OCI-LY7 (cell line): ENCODE measurements at regions not wholly inside any gene's neighbourhood (a gene's known extent, or its start where the extent isn't known, plus 50 kb on each side); places are given as distances from the start of the nearest gene placed in this dataset.

Source experiments
- BruUV-seq: library from RNA; stranded (reverse); fragments of 400-500 nt; replicated peaks from 2 replicates; lab custom pipeline; 2021; lab: Mats Ljungman, UMichigan
- CTCF ChIA-PET: fragments of 300-600 bp; sonication (Branson Sonifier 250); formaldehyde crosslinking; loops from one replicate; lab custom pipeline; 2022; ENCODE audit warnings: antibody characterized with exemption; ENCODE audit not compliant: unreplicated experiment; lab: Charles Lee
- POLR2A ChIA-PET: fragments of 300-600 bp; sonication (Branson Sonifier 250); formaldehyde crosslinking; loops from one replicate; lab custom pipeline; 2022; ENCODE audit warnings: antibody characterized with exemption; lab: Charles Lee
- DNase-seq: peaks from one replicate; pipeline ENCODE4 v3.0.0-alpha.2; 2015; ENCODE audit warnings: low spot score
- H2AFZ ChIP-seq: fragments of 200-600 bp; sonication (generic), shearing (Covaris generic); 2 replicates; pipeline ENCODE4 v1.6.1; 2014; ENCODE audit warnings: mild to moderate bottlenecking, antibody characterized with exemption, low read length, moderate library complexity
- H3K27ac ChIP-seq: fragments of 200-600 bp; sonication (generic); 2 replicates; pipeline ENCODE4 v1.5.1; 2014; ENCODE audit warnings: mixed run types, low read depth, mild to moderate bottlenecking, moderate library complexity, low read length, inconsistent platforms; ENCODE audit not compliant: poor library complexity, severe bottlenecking
- H3K36me3 ChIP-seq: fragments of 200-600 bp; sonication (generic); 2 replicates; pipeline ENCODE4 v1.6.1; 2014; ENCODE audit warnings: mild to moderate bottlenecking, antibody characterized with exemption, low read length, moderate library complexity, mixed read lengths; ENCODE audit not compliant: insufficient read depth
- H3K4me1 ChIP-seq: fragments of 200-600 bp; sonication (generic); 2 replicates; pipeline ENCODE4 v1.5.1; 2014; ENCODE audit warnings: mild to moderate bottlenecking, low read length; ENCODE audit not compliant: insufficient read depth, poor library complexity, severe bottlenecking
- H3K4me2 ChIP-seq: fragments of 200-600 bp; sonication (generic); 2 replicates; pipeline ENCODE4 v1.6.1; 2014; ENCODE audit warnings: mild to moderate bottlenecking, low read length
- H3K4me3 ChIP-seq: fragments of 200-600 bp; sonication (generic); 2 replicates; pipeline ENCODE4 v1.5.1; 2014; ENCODE audit warnings: mild to moderate bottlenecking, low read depth, low read length; ENCODE audit not compliant: poor library complexity, severe bottlenecking
- H3K79me2 ChIP-seq: fragments of 200-600 bp; sonication (generic); 2 replicates; pipeline ENCODE4 v1.6.1; 2016; ENCODE audit warnings: low read depth, mild to moderate bottlenecking, low read length, moderate library complexity, mixed read lengths; ENCODE audit not compliant: insufficient read depth
- H3K9me2 ChIP-seq: fragments of 200-600 bp; sonication (generic); 2 replicates; pipeline ENCODE4 v1.6.1; 2016; ENCODE audit warnings: mild to moderate bottlenecking, low read length, mixed read lengths; ENCODE audit not compliant: insufficient read depth
- H3K9me3 ChIP-seq: fragments of 200-600 bp; sonication (generic); 2 replicates; pipeline ENCODE4 v1.6.1; 2014; ENCODE audit warnings: mild to moderate bottlenecking, mixed run types, low read length, mixed read lengths
- H4K20me1 ChIP-seq: fragments of 200-600 bp; sonication (generic); 2 replicates; pipeline ENCODE4 v1.6.1; 2014; ENCODE audit warnings: mild to moderate bottlenecking, antibody characterized with exemption, low read length, moderate library complexity, mixed read lengths; ENCODE audit not compliant: insufficient read depth
- CTCF ChIP-seq: fragments of 200-600 bp; sonication (generic); conservative IDR thresholded peaks from 2 replicates; pipeline ENCODE4 v1.5.1; 2014; ENCODE audit warnings: mild to moderate bottlenecking, antibody characterized with exemption, low read length, moderate library complexity, mixed read lengths
- EZH2phosphoT487 ChIP-seq: fragments of 200-600 bp; sonication (generic); IDR thresholded peaks from 2 replicates; pipeline ENCODE4 v1.6.1; 2018; ENCODE audit warnings: low read depth, borderline replicate concordance, mild to moderate bottlenecking, mixed run types, antibody characterized with exemption, low read length, moderate library complexity, mixed read lengths
- intact Hi-C: fragments of 100-400 bp; cut with micrococcal nuclease; formaldehyde crosslinking; loops from one replicate; pipeline ENCODE4 v1.10.0; 2022; ENCODE audit not compliant: unreplicated experiment

- H3K79me2 ChIP-seq: no peaks in the 10 kb centered on the region
Measured at GRCh38 chr13:53501387-53501786, 472.8 kb downstream of the OLFM4 start.

GRCh38 chr13:53507741-53508140 is 479.1 kb downstream of the OLFM4 start:
- POLR2A ChIA-PET: no interaction called here
- no peak overlapping the region for H3K27ac ChIP-seq
- no peaks in the 10 kb centered on the region for H4K20me1 ChIP-seq
- BruUV-seq: no TSS peak
- no peak for DNase-seq
- no peaks in the 10 kb centered on the region for H3K79me2 ChIP-seq
- H3K4me2 ChIP-seq: no peak overlapping the region
- no peaks in the 10 kb centered on the region for H3K4me1 ChIP-seq
- no peaks in the 10 kb centered on the region for H3K36me3 ChIP-seq
- no peaks in the 10 kb centered on the region for H3K9me2 ChIP-seq
- H3K9me3 ChIP-seq: no peaks in the 10 kb centered on the region
- CTCF ChIA-PET: no interaction called here
- no peak overlapping the region for H2AFZ ChIP-seq
- intact Hi-C loops: no loop called here
- H3K4me3 ChIP-seq: no peak overlapping the region
- TF ChIP-seq EZH2phosphoT487: no peak
- TF ChIP-seq CTCF: no peak

More at GRCh38 chr13:53501387-53501786, 472.8 kb downstream of the OLFM4 start:
- no peak overlapping the region for H2AFZ ChIP-seq
- H3K4me3 ChIP-seq: no peak overlapping the region
- ChIA-PET POLR2A (no interaction called here), CTCF (no interaction called here)
- BruUV-seq: no TSS peak
- TF ChIP-seq CTCF (no peak), EZH2phosphoT487 (no peak)
- no peak overlapping the region for H3K4me2 ChIP-seq
- H3K4me1 ChIP-seq: no peaks in the 10 kb centered on the region
- no peak overlapping the region for H3K27ac ChIP-seq
- H4K20me1 ChIP-seq: no peaks in the 10 kb centered on the region
- intact Hi-C loops: no loop called here
- no peaks in the 10 kb centered on the region for H3K9me3 ChIP-seq
- H3K9me2 ChIP-seq: no peaks in the 10 kb centered on the region
- no peak for DNase-seq
- no peaks in the 10 kb centered on the region for H3K36me3 ChIP-seq

DNA sequence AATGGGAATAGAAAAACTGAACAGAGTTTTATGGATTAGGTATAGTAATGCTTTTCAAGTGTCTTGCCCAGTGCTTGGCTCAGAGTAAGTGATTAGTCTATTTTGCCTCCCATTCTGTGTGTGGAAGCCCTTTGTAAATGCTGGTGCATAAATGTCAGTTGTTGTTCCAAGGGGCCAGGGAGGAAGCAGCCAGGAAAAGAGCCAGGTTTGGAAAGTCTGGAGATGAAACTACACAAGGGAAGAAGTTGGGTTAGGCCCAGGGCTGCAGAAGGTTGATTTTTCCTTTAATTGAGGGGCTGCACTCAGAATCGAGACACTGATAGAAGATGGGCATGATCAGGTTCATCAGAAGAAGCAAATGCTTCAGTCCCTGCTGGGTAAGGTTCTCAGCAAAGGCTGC is 484.0 kb downstream of the OLFM4 start:
- H3K79me2 ChIP-seq: no peaks in the 10 kb centered on the region
- no peaks in the 10 kb centered on the region for H3K9me2 ChIP-seq
- no peaks in the 10 kb centered on the region for H3K36me3 ChIP-seq
- H3K4me2 ChIP-seq: no peak overlapping the region
- ChIA-PET POLR2A (interaction anchor here (0.8 kb wide), 1 partner anchor 8 kb away, joined by 3 read pairs; no protein-coding TSS in a partner anchor), CTCF (no interaction called here)
- no peak for DNase-seq
- no TSS peak for BruUV-seq
- no peak overlapping the region for H3K4me3 ChIP-seq
- no peak overlapping the region for H2AFZ ChIP-seq
- no peak for TF ChIP-seq CTCF
- no peak for TF ChIP-seq EZH2phosphoT487
- no peaks in the 10 kb centered on the region for H3K9me3 ChIP-seq
- H3K4me1 ChIP-seq: no peaks in the 10 kb centered on the region
- H4K20me1 ChIP-seq: no peaks in the 10 kb centered on the region
- H3K27ac ChIP-seq: no peak overlapping the region
- intact Hi-C loops: no loop called here
